ENCODE measurements at regions not wholly inside any gene's neighbourhood (a gene's known extent, or its start where the extent isn't known, plus 50 kb on each side); places are given as distances from the start of the nearest gene placed in this dataset.

DNA sequence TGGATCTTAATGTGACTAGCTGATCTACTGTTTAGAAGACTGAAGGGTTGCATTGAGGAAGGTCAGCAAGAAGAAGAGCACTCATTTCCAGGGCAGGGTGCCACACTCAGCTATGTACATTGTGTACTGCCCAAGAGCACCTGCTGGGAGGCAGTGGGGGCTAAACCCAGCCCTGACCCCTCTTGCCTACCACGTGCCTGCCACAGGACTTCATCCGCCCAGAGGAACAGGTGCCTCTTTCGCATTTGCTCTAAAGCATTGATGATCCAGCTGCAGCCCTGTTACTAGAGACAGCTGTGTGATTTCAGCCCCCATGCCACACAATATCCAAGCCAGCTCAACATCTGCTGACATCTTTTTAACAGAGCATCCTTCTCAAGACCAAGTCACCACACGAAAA, 341.8 kb downstream of the LMX1A start:
- no peak for DNase-seq

DNA sequence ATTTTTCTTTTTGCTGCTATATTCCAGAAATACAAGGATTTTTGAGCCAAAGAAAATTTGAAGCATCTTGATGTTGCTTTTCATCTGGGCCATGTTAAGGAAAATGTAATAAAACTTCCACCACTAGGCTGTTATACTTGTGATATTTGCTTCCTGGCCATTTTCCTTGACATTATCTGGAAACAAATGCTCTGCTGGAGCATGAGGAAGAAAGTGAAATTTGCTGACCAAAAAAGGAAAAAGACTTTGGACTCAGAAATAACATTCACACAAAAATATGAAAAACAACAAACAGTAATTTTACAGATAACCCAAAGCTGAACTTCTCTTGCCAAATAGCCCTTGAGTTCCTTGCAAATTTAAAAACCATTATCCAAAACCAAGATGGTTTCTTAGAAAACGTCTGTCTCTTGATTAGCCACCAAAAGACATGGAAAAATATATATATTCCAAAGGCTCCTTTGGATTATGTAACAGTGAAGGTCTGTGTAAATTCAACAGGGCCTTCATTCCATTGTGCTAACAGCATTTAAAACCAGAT, 344.5 kb downstream of the LMX1A start:
- DNase-seq: no peak

DNA sequence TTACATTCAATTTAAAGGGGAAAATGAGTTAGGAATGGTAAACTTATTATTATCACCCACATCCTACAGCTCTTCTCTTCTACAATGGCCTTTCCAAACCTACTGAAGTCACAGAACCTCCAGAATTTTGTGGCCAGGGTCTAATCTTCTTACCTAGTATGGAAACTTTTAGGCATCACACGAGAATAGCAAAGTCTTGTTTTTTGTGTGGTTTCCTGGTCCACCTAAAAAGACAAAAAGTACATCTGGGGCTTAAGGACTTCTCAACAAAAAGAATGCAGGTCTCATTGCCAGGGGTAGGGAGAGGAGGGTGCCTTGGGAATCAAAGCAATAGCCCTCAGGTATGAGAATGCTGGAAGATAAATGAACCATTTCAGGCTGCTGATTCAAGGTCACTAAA, 345.3 kb downstream of the LMX1A start:
- no peak for DNase-seq

DNA sequence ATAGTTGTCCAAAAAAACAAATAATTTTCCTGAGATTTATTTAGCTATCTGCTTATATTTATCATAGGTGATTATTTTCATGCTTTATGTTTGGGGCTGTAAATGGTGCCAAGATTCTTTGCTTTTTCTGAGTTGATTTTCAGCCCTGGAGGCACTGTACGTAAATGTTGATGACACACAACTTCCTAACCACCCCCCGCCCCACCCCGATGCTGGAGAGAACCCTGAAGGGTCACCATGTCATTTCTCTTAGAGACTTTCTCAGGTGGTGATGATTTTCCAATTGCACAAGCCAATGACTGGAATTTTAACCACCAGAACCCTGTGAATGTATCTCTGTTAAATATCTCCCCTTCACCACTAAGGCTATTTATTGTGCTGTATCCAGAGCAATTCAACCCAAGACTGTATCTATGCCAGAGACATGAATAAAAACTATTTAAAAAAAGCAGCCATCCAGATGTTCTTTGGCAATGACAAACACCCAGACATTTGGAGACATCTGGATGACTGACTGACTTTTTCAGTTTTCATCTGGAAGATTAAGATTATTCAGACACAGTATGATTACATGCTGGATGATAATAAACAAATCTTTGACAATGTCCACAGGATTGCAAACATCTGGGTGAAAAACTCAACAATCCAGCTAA, 346.0 kb downstream of the LMX1A start:
- DNase-seq: no peak

DNA sequence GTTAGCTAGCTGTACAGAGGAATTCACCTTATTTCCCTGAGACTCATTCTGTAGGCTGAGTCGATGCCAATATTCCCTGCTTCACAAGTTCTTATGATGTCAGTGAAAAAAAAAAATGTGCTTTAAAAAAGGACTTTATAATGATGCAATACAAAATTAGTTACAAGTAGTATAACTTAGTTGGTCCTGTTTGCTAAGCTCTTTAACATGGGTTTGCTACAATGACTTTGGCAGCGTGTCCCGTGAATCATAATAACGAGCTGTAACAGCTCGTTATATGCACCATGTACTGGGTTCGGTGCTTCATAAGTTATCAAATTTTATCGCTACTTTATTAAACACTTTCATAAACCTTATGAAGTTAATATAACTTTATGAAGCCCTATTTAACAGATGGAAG, 349.7 kb downstream of the LMX1A start:
- no peak for DNase-seq

DNA sequence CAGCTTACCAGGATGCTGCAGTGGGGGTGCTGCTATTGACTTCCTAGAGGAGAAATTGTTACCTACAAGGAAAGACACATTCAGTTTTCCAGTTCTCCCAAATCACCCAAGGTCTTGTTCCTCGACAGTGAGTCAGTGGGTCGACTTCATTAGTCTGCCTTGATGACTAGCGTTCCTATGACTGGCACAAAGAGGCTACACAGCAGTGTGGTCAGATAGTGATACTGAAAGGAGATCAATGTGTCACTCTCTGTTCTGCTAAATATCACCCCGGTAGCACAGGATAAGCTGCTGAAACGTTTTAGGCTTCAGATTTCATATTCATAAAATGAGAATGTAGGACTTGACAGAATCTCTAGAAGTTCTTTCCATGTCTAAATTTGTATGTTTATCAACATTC, 357.4 kb downstream of the LMX1A start:
- DNase-seq: no peak

DNA sequence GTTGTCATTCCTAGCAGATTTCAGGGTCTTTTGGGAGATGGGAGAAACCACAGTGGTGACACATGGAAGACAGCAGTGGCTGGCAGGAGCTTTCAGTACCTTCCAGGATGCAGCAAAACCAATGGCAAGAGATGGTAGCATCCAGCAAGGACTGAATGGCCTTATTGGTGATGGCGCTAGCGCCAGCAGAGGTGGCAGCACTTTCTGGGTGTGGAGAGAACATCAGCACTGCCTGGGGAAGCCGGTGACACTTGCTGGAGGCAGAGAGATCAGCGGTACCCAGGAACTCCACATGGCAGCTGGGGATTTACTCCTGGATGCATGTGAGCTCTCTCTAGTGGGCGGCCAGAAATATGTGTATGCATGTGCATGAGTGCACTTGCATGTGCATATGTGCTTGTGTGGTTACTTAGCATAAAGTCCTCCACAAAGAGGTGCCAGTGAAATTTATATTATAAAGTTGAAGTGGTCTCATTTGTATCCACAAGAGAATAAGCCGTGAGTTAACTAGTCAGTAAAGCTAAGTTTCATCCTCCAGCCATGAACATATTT, 364.7 kb downstream of the LMX1A start:
- DNase-seq: no peak

DNA sequence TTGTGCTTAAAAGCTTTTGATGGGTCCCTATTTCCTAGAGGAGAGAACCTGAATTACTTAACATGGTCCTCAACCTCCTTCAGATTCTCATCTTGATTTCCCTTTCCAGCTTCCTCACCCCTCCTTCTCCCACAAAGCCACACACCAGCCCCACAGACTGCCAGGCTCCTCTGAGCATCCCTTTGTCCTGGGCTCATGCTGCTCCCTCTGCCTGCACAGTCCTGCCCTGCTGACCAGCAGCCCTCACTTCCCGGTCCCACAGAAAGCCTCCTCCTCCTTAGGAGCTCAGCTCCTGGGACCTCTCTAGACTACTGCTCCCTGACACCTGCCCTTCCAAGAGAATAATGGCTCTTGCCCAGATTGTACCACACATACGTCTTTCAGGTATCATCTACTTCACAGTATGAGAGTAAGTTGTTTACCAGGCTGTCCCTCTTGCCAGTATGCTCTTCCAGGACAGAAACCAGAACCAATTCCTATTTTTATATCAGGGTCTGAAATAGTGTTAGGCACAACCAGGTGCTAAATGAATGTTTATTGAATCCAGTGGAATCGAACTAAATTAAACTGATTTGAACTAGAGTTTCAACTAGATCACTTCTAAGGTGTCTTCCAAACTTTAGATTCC, 373.4 kb downstream of the LMX1A start:
- no peak for DNase-seq

DNA sequence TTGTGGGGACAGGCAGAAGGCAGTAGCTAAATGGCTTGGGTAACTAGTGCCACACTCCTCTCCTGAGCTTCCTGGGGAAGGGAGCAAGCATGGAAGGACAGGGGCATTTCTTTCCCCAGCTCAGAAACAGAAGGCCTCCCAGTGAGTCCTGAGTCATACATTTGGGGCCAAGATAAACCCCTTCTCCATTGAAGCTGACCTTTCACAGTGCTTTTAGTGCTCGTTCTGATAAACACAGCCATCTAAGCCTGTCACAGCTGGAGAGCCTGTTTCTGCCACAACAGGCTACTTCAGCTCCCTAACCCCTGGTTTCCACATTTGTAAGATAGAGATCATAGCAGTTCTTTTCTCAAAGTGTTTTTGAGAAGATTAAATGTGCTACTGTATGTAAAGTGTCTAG, 374.0 kb downstream of the LMX1A start:
- DNase-seq: no peak

DNA sequence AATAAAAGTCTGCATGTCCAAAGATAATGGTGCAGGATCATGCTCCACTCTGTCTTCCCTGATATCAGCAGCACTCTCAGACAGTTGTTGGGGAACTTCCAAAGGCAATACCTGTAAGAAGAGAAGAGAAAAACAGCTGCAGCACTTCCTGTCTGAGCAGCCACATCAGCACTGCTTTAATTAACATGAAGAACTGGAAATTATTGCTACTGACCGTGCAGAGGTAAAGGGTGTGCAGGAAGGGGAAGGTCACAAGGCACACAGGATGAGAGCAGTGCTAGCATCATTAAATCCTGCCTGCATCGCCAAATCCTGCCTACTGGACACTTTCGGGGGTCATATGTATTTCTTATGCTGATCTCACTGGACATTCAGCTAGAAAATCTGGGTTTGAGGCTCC, 379.0 kb downstream of the LMX1A start:
- DNase-seq: no peak

DNA sequence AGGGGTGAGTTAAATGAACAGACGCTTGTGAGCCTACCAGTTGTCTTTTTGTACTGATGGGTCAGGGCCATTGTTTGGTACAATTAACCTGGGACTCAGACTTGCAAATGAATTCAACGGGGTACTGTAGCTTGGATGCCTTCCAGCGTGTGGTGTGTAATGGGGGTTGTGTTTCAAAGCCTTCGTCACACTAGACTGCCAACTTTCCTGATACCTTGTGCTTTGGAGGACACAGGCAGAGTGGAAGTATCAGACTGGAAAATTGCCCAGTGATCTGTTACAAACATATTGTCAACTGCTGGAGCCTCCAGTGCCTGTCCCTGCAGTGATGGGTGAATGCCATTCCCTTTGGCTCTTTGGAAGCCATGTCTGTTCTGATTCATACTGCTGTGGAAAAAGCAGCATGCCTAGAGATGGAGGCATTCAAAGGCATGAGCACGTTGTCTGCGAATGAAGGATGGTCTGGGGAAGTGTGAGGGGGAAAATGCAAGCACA, 384.5 kb downstream of the LMX1A start:
- DNase-seq: no peak

DNA sequence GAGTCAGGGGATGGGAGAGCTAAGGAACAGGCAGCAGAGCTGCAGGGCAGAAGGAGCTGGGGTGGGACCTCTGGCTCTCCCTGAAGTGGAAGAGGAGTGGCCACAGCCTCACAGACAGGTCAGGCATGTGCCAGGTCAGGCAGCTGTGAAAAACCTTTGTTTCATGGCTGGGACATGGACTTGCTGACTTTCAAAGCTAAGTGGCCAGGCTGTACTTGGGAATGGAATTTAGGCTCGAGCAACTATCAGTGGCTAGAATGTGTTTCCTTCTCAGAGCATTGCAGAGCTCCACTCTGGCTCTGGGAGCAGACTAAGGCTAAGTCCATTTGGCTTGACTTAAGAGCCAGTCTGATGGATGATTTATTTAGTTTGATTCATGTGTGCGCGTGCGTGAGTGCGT, 385.1 kb downstream of the LMX1A start:
- no peak for DNase-seq

DNA sequence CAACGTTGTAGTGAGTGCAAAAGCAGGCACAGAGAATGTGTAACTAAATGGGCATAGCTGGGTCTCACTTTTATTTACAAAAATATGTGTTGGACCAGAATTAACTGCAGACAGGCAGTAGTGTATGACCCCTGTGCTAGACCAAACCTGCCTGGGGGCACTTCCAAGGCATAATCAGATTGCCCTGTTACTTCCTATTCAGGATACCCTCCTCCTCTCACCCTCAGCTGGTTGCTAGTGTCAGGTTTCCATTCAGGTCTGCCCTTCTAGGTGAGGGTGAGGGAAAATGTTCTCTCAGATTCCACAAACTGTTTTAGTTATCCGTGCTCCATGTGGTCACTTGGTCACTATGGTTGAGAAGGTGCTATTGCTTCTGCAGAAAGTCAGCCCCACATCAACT, 387.3 kb downstream of the LMX1A start:
- DNase-seq: no peak

DNA sequence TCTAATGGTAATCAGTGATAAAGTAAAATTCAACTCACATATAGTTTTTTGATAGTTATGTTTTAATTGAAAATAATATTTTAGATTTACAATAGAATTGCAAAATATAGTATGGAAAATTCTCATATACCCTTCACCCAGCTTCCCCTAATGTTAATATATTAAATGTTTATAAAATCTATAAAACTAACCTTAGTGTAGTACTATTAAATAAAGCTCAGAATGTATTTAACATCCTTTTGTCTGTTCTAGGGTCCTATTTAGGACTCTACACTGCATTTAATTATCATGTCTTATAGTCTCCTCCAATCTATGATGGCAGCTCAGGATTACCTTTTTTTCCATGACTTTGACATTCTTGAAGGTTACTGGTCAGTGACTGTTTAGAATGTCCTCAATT, 389.2 kb downstream of the LMX1A start:
- no peak for DNase-seq

DNA sequence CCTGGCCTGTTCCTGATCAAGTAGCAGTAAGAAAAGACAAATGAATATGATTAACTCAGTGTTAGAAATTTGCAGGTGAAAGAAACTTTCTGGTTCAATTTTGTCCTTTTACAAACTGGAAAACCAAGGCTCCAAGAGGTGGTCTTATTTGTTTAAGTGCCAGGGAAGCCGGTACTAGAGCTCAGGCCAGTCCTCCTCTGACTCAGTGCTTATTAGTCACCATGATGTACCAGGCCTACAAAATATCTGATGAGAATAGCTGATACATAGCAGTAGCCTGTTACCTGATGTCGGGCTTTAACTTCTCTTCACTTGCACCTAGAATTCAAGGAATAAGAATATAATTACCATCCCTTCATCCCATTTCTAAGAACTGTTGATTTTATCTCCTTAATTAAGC, 394.8 kb downstream of the LMX1A start:
- DNase-seq: no peak

DNA sequence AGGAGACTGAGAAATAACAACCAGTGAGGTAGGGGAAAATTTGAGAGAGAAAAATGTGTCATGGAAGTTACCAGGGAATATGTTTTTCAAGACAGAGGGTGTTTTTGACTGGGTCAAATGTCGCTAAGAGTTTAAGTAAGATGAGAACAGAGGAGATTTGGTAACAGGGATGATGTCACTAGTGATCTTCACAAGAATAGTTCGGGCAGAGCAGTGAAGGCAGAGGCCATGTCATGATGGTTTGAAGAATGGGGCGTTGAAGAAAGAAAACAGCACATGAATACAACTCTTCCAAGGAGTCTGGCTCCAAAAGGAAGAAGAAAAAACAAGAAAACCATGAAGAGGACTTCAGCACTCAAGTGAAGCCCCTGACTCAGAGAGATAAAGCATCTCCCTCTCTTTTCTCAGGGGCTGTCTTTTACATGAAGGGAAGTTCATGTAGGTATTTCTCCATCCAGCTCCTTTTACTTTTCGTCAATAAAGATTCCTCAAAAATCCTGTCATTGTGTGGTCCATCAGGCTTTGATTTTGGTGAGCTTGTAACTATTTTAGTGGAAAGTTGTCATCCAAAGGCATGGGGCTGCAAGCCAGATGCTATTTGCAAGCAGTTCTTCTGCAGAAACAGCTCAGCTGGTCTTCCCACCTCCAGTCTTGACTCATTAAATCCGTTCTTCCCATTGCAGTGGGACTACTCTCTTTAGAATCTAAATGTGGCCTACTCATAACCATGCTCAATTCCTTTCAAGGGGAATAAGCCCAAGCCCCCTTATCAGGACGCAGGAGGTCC, 397.3 kb downstream of the LMX1A start:
- no peak for DNase-seq

DNA sequence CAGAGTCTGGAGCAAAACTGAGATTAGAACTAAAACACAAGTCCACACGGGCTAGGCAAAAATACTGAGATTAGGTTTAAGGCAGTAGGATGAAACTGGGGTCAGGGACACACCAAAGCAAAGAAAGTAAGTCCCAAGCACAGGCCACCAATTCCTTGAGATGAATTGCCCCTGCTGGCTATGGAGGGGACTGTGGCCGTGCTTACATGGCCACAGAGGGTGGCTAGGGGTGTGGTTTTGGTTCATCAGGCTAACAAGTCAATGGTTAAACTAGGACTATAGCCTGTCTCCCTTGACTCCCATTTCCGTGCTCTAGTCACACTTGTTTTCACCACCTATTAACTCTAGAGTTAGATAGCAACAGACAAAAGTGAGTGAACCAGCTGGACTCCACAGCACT, 394.8 kb downstream of the PBX1 start:
- no peak for DNase-seq

DNA sequence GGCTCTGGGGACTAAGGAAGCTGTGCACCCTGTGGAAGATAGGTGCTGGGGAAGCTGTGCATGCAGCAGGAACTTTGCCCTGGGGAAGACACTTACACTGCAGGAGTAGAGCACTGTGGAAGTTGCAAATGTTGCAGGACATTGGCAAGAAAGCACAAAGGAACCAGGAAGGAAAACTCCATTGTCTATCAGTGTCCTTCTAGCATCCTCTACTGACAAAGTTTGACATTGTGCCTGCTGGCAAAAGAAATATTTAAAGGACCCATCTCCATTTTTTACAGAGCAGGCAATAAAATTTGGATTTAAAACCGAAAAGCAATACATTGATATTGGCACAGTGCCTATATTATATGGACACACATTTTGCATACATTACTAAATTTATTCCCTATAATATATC, 394.1 kb downstream of the PBX1 start:
- no peak for DNase-seq

DNA sequence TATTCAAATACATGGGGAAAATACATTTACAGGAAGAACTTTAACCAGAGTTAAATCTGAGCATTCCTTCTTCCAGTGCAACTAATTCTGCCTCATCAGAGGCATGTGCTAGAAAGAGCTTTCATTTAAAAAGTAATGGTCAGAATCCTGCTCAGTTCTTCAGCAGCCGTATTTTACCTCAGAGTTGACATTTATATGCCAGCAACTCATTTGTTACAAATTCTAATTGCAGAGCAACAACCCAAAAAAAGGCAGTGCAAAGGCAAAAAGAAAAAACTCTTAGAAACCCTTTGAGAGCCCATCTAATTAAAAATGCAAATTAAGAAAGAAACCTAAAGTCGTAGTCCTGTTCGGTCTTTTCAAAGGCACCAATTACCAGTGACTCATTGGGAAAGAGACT, 392.5 kb downstream of the PBX1 start:
- no peak for DNase-seq

DNA sequence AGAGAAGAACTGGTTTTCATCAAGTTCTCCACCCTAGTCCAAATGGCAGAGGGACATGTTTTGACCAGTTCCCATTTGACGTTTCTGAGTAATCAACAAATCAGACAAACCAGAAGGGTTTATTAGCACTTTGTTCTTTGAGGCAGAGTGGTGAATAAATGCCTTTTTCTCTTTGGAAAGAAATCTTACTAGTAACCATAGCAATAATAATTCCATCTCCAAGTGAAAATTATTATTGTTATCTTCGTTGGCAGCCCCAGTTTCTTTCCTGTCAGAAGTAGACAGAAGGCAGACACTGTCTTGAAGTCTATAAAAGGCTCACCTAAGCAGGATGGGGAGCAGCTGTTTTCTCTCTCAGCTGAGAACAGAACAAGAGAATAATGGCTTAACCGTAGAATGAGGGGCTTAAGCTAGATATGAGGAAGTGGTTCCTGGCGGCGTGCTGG, 391.6 kb downstream of the PBX1 start:
- no peak for DNase-seq

DNA sequence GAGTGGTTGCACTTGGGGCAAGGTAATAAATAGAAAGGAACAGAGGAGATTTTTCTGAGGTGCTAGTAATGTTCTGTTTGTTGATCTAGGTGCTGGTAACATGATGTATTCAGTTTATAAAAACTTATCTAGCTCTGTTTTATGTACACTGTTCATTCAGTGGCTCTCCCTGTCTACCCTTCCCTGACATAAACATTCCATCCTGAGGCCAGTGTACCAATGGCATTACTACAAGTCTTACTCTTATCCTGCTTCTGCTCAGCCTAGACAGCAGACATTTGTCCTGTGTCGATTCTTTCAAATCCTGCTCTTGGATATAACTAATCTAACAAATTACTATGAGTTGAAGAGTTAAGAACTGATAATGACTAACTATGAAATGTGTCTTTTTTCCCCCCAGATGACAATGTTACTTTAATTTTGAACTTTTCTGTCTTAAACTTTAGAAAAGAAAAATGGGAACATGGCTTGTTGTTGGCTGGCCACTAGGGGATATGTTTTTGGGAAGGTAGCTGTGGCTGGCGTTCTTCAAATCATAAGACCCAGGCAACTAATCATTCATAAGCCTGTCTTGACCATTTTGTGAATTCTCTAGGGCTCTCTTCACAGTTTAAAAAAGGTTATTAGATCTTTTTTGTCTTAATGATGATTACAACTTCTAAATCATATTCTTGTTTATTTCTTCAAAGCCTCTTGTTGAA, 390.9 kb downstream of the PBX1 start:
- no peak for DNase-seq

DNA sequence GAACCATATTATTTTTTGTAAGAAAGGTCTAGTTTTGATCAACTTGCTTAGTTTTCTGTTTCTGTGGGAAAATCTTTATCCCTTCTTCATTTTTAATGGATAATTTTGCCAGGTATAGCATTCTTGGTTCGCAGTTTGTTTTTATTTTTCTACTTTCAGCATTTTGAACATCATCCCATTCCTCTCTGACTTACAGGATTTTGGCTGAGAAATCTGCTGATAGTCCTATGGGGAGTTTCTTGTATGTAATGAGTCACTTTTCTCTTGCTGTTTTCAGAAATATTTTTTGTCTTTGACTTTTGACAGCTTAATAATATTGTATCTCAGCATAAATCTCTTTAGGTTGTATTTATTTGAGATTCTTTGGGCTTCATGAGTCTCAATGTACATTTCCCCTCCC, 389.1 kb downstream of the PBX1 start:
- no peak for DNase-seq

DNA sequence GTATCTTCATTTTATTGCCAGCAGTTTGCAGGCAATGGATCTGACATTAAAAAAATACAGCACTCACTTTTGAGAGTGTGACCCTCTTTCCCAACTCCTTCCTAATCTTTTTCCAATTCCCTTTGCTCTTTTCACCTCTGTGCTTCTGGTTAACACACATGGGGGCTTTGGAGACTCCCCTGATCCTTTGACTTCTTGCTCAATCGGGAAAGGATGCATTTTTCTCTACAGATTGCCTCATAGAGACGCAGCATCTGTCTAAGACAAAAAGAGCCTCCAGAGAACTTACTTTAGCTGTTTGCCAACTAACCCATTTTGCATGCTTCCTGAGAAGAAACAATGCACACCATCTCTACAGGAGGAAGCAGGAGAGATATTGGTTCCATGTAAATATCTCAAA, 378.3 kb downstream of the PBX1 start:
- DNase-seq: no peak

Data from stimulated activated CD4-positive, alpha-beta T cell treated with anti-CD3 and anti-CD28 coated beads, Interleukin-4, amount 100 ng/mL, for 1 hour (primary cell).